ENCODE measurements at regions not wholly inside any gene's neighbourhood (a gene's known extent, or its start where the extent isn't known, plus 50 kb on each side); places are given as distances from the start of the nearest gene placed in this dataset.

- intact Hi-C loops (cut with DNase I): loop anchor here in 1 of 10 donors (5.0 kb wide), 1 partner anchor 402 kb away; no protein-coding TSS in a partner anchor
- H3K9me3 ChIP-seq: no peaks in the 10 kb centered on the region
- no peaks in the 10 kb centered on the region for H3K27me3 ChIP-seq
- peaks cover 0 to 17% (median 0%) of the 10 kb centered on the region in 9 donors for H3K4me1 ChIP-seq
- H3K4me3 ChIP-seq: no peak overlapping the region
- no peaks in the 10 kb centered on the region for H3K36me3 ChIP-seq
- no peak for DNase-seq
- H3K27ac ChIP-seq: peak overlapping the region in 2 of 10 donors; percentile 7 to 54
- TF ChIP-seq CTCF (IDR thresholded peaks at IDR 0.05): no peak
- ATAC-seq: no peak
- 70 to 75% methylated on average over 3 of the region's 3 CpGs for WGBS, 2 donors
Observed at GRCh38 chr15:47383801-47384200, 333.5 kb upstream of the SEMA6D start.

GRCh38 chr15:47384341-47384740 is 333.0 kb upstream of the SEMA6D start:
- no peaks in the 10 kb centered on the region for H3K27me3 ChIP-seq
- ATAC-seq: peak in 7 of 8 donors; percentile 49 to 98 (median 71)
- intact Hi-C loops (cut with DNase I): loop anchor here in 1 of 10 donors (5.0 kb wide), 1 partner anchor 402 kb away; no protein-coding TSS in a partner anchor
- H3K36me3 ChIP-seq: no peaks in the 10 kb centered on the region
- peak overlapping the region in 2 of 10 donors; percentile 7 to 54 for H3K27ac ChIP-seq
- 51 to 56% methylated on average over 4 of the region's 4 CpGs for WGBS, 2 donors
- H3K4me1 ChIP-seq: peaks cover 0 to 17% (median 0%) of the 10 kb centered on the region in 9 donors
- no peaks in the 10 kb centered on the region for H3K9me3 ChIP-seq
- DNase-seq: peak; percentile 5 to 15
- TF ChIP-seq CTCF (IDR thresholded peaks at IDR 0.05): no peak
- H3K4me3 ChIP-seq: no peak overlapping the region

- Histone ChIP-seq H3K9me3 (no peaks in the 10 kb centered on the region), H3K36me3 (no peaks in the 10 kb centered on the region), H3K4me1 (peaks cover 0 to 17% (median 0%) of the 10 kb centered on the region in 9 donors), H3K4me3 (no peak overlapping the region), H3K27ac (no peak overlapping the region), H3K27me3 (no peaks in the 10 kb centered on the region)
- TF ChIP-seq CTCF (IDR thresholded peaks at IDR 0.05): no peak
- DNase-seq (no peak), ATAC-seq (no peak)
- whole genome bisulfite sequencing, 2 donors: 76 to 83% methylated on average over 2 of the region's 2 CpGs
- intact Hi-C loops (cut with DNase I): loop anchor here in 1 of 10 donors (5.0 kb wide), 1 partner anchor 402 kb away; no protein-coding TSS in a partner anchor
Observed at GRCh38 chr15:47384776-47385175, 332.5 kb upstream of the SEMA6D start.

GRCh38 chr15:47386459-47386858 is 330.8 kb upstream of the SEMA6D start:
- Histone ChIP-seq H3K9me3 (no peaks in the 10 kb centered on the region), H3K4me3 (no peak overlapping the region), H3K27ac (no peak overlapping the region), H3K4me1 (peaks cover 0 to 17% (median 0%) of the 10 kb centered on the region in 9 donors), H3K36me3 (no peaks in the 10 kb centered on the region), H3K27me3 (no peaks in the 10 kb centered on the region)
- WGBS, 2 donors: 98 to 100% methylated on average over 5 of the region's 5 CpGs
- DNase-seq (no peak), ATAC-seq (no peak)
- intact Hi-C loops (cut with DNase I): no loop called here
- TF ChIP-seq CTCF (IDR thresholded peaks at IDR 0.05): no peak

All from heart right ventricle (tissue), 16 donors.